Lung microvascular endothelial cell (primary cell): ENCODE measurements at regions not wholly inside any gene's neighbourhood (a gene's known extent, or its start where the extent isn't known, plus 50 kb on each side); places are given as distances from the start of the nearest gene placed in this dataset.
"Not testable (repeated sequence)": the region's sequence is repeated elsewhere in the genome, so short reads cannot be mapped to it uniquely, and the experiment has no call there.

Experiments used
- DNase-seq, 2 donors: peaks; one replicate each; pipeline versions ENCODE4 v3.0.0 to v3.0.0-alpha.2; 2010; ENCODE audit warnings: low read depth in 2 of 2

- DNase-seq: not testable (repeated sequence)
These were observed 268.4 kb downstream of the ZNF37A start for GRCh38 chr10:38362514-38362913.

GRCh38 chr10:38364073-38364472, 269.9 kb downstream of the ZNF37A start:
- DNase-seq: not testable (repeated sequence)

GRCh38 chr10:38365917-38366316, 271.8 kb downstream of the ZNF37A start:
- peak; percentile 30 to 64 for DNase-seq

GRCh38 chr10:38383800-38384199, 289.7 kb downstream of the ZNF37A start:
- not testable (repeated sequence) for DNase-seq

DNA sequence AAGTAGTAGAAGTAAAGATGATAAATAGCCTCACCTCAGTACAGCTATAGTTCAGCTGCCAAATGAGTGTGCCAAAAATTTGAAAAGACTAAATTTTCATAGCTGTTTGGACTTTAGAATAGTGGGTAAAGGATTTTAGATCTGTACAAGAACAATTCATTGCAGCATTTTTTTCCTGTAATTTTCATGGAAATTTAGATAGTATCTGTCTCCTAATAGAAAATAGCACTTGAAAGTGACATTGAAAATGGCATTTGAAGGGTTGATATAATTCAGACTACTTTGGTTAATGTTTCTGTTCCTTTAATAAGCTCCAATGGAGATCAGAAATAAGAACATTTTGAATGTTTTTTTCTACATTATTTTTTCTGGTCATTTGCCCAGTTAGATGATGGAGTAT, 292.7 kb downstream of the ZNF37A start:
- DNase-seq: not testable (repeated sequence)

- peak in 1 of 2 donors; percentile 23 for DNase-seq
These were observed 296.6 kb downstream of the ZNF37A start for GRCh38 chr10:38390725-38391124.

GRCh38 chr10:38395465-38395864, 301.3 kb downstream of the ZNF37A start:
- not testable (repeated sequence) for DNase-seq

DNA sequence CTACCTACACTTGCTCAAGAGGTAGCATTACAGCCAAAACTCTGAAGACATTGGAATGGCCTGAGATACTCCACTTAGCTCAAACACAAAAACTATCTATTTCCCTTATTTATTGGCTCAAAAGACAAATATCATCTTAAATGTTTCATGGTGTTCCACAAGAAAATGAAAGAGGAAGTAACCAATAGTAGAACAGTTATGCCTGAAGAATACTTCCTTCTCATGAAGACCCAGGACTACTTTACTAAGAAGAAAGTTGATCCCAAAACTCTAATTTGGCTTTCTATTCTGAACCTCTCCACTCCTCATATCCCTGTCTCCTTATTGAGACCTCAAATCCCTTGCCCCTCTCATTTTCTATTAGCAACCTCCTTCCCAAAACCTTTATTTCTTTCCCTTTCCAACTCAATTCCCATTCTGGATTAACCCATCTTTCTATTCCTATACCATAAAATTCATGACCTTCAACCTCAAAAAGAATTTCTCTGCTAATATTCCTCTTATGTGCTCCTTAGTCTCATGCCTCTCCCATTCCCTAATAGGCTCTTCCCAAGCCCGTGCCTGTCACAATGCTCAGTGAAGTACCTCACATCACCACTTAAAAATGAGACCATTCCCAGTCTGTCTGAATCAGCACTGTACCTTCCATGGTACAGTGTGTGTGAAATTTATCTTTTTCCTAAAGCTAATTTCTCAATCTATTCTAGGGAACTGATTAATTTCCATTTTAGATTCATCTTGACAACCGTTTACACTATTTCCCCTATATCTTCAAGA, 302.2 kb downstream of the ZNF37A start:
- DNase-seq: not testable (repeated sequence)

GRCh38 chr10:38401565-38401964, 307.4 kb downstream of the ZNF37A start:
- DNase-seq: not testable (repeated sequence)

DNA sequence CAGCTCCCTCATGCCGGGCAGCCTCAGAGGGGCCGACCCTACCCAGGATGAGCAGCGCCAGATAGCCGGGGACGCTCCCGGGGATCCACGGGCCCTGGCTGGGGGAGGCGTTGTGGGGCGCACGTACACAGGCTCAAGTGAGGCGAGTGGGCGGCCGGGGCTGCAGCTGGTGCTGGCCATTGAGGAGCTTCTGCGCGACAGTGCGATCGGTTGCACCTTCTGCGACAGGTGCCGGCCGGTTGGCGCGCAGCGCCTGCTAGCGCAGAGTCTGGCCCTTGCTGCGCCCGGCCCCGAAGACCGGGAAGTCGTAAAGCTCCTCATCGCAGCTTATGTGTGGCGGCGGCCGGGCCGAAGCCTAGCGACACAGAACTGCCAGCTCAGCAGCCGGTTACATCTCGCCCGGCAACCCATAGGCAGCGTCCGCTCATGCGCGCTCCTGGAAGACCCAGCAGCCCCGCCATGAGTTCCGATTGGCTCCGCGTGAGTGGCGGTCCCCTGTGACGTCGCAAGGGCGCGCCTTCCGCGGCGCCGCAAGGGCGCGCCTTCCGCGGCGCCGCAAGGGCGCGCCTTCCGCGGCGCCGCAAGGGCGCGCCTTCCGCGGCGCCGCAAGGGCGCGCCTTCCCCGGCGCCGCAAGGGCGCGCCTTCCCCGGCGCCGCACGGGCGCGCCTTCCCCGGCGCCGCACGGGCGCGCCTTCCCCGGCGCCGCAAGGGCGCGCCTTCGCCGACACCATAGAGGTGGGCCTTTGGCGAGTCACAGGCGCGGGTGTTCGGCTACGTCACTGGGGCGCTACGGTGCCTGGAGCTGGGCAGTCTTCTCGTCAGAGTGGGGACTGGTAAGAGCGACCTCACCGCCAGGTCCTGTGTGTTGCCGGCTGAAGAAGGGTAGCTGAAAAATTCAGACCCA, 308.6 kb downstream of the ZNF37A start:
- DNase-seq: peak; percentile 52 to 96

- DNase-seq: peak in 1 of 2 donors; percentile 8
These were observed 309.4 kb downstream of the ZNF37A start for GRCh38 chr10:38403347-38404117.

- DNase-seq: not testable (repeated sequence)
These were observed 329.5 kb downstream of the ZNF37A start for GRCh38 chr10:38423634-38424033.

DNA sequence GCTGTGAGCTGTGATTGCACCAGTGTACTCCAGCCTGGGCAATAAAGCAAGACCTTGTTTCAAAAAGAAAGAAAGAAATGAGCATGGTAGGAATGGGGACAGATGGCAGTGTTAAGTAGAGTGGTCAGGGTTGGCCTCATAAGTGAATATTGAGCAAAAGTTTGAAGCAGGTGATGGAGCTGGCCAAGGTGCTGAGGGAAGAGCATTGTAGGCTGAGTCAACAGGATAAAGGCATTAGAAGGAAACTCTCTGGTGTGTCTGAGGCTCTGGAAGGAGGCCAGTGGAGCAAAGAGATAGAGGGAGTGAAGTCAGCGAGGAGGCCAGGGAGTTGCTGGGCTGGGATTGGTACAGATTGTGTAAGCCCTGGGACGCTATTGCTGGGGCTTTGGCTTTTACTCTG, 336.1 kb downstream of the ZNF37A start:
- DNase-seq: not testable (repeated sequence)

DNA sequence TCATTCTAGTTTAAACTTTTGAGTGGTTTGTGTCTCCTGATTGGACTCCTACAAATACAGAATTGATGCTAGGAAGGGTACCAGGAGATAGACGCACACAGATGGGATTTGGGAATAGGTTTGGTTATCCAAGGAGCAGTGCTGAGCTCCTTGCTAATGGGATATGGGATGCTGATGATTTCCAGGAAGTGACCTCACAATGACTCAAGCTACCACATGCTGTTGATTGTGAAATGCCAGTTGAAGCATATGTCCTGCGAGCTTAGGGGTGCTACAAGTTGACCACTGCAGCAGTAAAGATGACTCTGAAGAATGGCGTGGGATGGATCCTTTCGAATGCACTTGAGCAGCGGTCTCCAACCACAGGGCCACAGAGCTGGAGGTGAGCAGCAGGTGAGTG, 343.2 kb downstream of the ZNF37A start:
- not testable (repeated sequence) for DNase-seq

DNA sequence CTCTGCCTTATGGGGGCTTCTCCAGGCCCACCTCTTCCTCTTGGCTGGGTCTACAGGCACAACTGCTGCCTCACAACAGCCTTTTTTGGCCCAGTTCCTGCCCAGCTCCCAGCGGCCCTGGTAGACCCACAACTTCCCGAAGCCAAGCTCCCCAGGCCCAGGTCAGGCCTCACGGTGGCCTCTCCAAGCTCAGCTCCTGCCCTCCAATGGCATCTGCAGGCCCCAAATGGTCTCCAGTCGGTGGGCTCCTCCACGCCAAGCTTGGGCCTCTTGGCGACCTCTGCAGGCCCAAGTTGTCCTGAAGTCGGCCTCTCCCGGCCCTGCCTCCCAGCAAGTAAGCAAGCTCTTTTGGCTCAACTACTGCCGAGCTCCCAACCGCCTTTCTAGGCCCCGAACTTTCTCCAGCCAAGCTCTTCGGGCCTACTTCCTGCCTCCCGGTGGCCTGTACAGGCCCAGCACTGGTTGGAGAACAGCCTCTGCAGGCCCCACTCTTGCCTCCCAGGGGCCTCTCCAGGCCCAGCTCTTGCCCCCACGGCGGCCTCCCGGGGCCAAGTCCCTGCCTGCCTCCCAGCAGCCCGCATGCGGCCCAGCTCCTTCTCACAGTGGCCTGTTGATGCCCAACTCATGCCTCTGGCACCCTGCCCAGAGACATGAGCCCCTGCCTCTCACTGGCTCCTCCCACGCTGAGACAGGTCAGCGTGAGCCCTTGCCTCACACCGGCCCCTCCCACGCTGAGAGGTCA, 354.6 kb downstream of the ZNF37A start:
- not testable (repeated sequence) for DNase-seq

DNA sequence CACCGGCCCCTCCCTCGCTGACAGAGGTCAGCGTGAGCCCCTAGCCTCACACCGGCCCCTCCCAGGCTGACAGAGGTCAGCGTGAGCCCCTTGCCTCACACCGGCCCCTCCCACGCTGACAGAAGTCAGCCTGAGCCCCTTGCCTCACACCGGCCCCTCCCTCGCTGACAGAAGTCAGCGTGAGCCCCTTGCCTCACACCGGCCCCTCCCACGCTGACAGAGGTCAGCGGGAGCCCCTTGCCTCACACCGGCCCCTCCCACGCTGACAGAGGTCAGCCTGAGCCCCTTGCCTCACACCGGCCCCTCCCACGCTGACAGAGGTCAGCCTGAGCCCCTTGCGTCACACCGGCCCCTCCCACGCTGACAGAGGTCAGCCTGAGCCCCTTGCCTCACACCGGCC, 355.5 kb downstream of the ZNF37A start:
- not testable (repeated sequence) for DNase-seq

GRCh38 chr10:38450372-38451057, 356.4 kb downstream of the ZNF37A start:
- DNase-seq: not testable (repeated sequence)

DNA sequence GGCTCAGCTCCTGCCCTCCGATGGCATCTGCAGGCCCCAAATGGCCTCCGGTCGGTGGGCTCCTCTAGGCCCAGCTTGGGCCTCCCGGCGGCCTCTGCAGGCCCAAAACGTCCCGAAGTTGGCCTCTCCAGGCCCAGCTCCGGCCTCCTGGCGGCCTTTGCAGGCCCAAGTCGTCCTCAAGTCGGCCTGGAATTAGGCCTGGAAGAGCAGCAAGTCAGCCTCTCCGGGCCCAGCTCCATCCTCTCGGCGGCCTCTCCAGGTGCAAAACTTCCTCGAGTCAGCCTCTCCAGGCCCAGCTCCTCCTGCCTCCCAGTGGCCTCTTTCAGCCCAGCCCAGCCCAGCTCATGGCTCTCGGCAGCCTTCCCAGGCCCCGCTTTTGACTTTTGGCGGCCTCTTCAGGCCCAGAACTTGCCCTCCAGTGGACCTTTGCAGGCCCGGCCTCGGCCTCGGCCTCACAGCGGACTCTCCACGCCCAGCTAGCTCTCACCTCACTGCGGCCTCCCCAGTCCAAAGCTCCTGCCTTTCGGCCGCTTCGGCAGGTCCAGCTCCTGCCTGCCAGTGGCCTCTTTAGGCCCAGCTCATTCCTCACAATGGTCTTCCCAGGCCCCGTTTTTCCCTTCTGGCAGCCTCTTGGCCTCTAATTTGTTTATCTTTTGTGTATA, 357.3 kb downstream of the ZNF37A start:
- DNase-seq: not testable (repeated sequence)
